Adrenal gland (tissue), 9 donors: ENCODE measurements at regions not wholly inside any gene's neighbourhood (a gene's known extent, or its start where the extent isn't known, plus 50 kb on each side); places are given as distances from the start of the nearest gene placed in this dataset.

Experiments used
- DNase-seq, 7 donors: peaks; one replicate each; pipeline ENCODE4 v3.0.0-alpha.2; 2019 to 2020
- H3K27ac ChIP-seq, 5 donors: fragments of 200-600 bp; sonication (generic) in 4 of 5; 1 replicate in 3 of 5; 2 replicates in 2 of 5; pipeline versions ENCODE4 v1.5.1 to v1.8.0; 2016 to 2020; ENCODE audit warnings: mild to moderate bottlenecking in 1 of 5
- H3K27me3 ChIP-seq: fragments of 200-600 bp; 2 replicates; pipeline ENCODE4 v1.8.0; 2021
- H3K36me3 ChIP-seq, 2 donors: fragments of 200-600 bp; replicated peaks in 1 of 2; 1 replicate in 1 of 2; 2 replicates in 1 of 2; pipeline versions ENCODE4 v1.5.1 to v1.8.0; 2018 to 2022
- H3K4me1 ChIP-seq, 2 donors: fragments of 200-600 bp; replicated peaks in 1 of 2; 1 replicate in 1 of 2; 2 replicates in 1 of 2; pipeline versions ENCODE4 v1.5.1 to v1.8.0; 2018 to 2021
- H3K4me3 ChIP-seq, 4 donors: fragments of 200-600 bp; sonication (generic) in 3 of 4; one replicate each; pipeline ENCODE4 v1.5.1; 2016 to 2018
- H3K9me3 ChIP-seq, 3 donors: fragments of 200-600 bp; sonication (generic) in 1 of 3; replicated peaks in 1 of 3; 1 replicate in 2 of 3; 2 replicates in 1 of 3; pipeline versions ENCODE4 v1.5.1 to v1.8.0; 2016 to 2021
- CTCF ChIP-seq, 6 experiments: fragments of 450-650 bp in 4 of 6; fragments of 200-600 bp in 2 of 6; sonication (generic) in 1 of 6; IDR thresholded peaks; 1 replicate in 5 of 6; 2 replicates in 1 of 6; pipeline versions ENCODE4 v1.5.1 to v1.8.0; 2016 to 2021; ENCODE audit warnings: antibody characterized with exemption in 6 of 6, mild to moderate bottlenecking in 2 of 6, moderate library complexity in 1 of 6
- POLR2A ChIP-seq, 2 donors: fragments of 450-650 bp; IDR thresholded peaks; one replicate each; pipeline ENCODE4 v1.6.1; 2017; ENCODE audit warnings: antibody characterized with exemption in 2 of 2, mild to moderate bottlenecking in 2 of 2, moderate library complexity in 1 of 2
- WGBS, 4 donors: extraction: QIAGEN DNeasy Blood & Tissue Kit in 2 of 4; methylation state at CpG; one replicate each; pipeline versions ENCODE4 v1.1.5 to v1.1.7; 2013 to 2017; 5-methylcytosine and 5-hydroxymethylcytosine counted together
- intact Hi-C, 2 donors: fragments of 100-400 bp; cut with DNase I; formaldehyde crosslinking; loops; one replicate each; pipeline versions ENCODE4 v1.14.1 to v1.15.0; 2022 to 2023
- donor health status: healthy with polysubstance abuse.
- donor health status: Bipolar disorder and iron deficiency.
- donor health status: DM: yes; HTN: yes; CAD: no.
- donor health status: DM: no; HTN: no; CAD: no.
- donor health status: DM: no; HTN: no; CAD: no.

- intact Hi-C loops: no loop called here
- no peaks in the 10 kb centered on the region for H3K36me3 ChIP-seq
- H3K4me3 ChIP-seq: no peak overlapping the region
- no peaks in the 10 kb centered on the region for H3K4me1 ChIP-seq
- H3K27me3 ChIP-seq: peaks cover 3% of the 10 kb centered on the region
- no peaks in the 10 kb centered on the region for H3K9me3 ChIP-seq
- DNase-seq: no peak
- no peak overlapping the region for H3K27ac ChIP-seq
- TF ChIP-seq CTCF (IDR thresholded peaks at IDR 0.05): no peak
Measured at GRCh38 chr17:71922439-71922838, 198.4 kb upstream of the SOX9 start.

- no peak overlapping the region for H3K4me3 ChIP-seq
- H3K27me3 ChIP-seq: peaks cover 3% of the 10 kb centered on the region
- H3K4me1 ChIP-seq: no peaks in the 10 kb centered on the region
- H3K9me3 ChIP-seq: no peaks in the 10 kb centered on the region
- 64 to 78% (median 72%) methylated on average over 5 of the region's 5 CpGs for whole genome bisulfite sequencing, 4 donors
- DNase-seq: no peak
- H3K27ac ChIP-seq: no peak overlapping the region
- TF ChIP-seq CTCF (IDR thresholded peaks at IDR 0.05): no peak
- TF ChIP-seq POLR2A (IDR thresholded peaks at IDR 0.05): no peak
- no peaks in the 10 kb centered on the region for H3K36me3 ChIP-seq
- intact Hi-C loops: no loop called here
Measured at GRCh38 chr17:71926746-71927398, 193.9 kb upstream of the SOX9 start.

DNA sequence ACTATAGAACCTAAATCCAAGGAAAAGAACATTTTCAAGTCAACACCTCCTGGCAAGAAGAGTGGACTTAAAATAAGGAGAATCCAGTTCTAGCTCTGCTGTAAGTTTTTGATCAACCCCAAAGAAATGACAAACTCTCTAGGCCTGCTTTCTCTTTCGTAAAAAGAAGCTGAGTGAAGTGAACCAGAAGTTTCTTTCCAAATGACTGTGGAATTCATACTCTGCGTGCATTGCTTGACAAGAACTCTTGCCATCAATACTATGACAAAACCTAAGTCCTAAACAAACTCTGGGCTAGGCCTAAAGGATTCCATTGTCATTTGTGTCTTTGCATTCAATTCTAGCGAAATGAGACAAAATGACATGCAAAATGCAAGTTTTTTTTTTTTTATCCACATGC is 187.5 kb upstream of the SOX9 start:
- no peak for TF ChIP-seq POLR2A (IDR thresholded peaks at IDR 0.05)
- TF ChIP-seq CTCF (IDR thresholded peaks at IDR 0.05): no peak
- Histone ChIP-seq H3K4me1 (no peaks in the 10 kb centered on the region), H3K9me3 (no peaks in the 10 kb centered on the region), H3K27me3 (no peaks in the 10 kb centered on the region), H3K4me3 (no peak overlapping the region), H3K27ac (no peak overlapping the region), H3K36me3 (no peaks in the 10 kb centered on the region)
- intact Hi-C loops: no loop called here
- DNase-seq: no peak
- WGBS, 4 donors: 71 to 84% (median 82%) methylated on average over 3 of the region's 3 CpGs

GRCh38 chr17:71934520-71934919 is 186.3 kb upstream of the SOX9 start:
- no peak overlapping the region for H3K27ac ChIP-seq
- no peaks in the 10 kb centered on the region for H3K9me3 ChIP-seq
- no peaks in the 10 kb centered on the region for H3K36me3 ChIP-seq
- no peak for TF ChIP-seq CTCF (IDR thresholded peaks at IDR 0.05)
- no peak for TF ChIP-seq POLR2A (IDR thresholded peaks at IDR 0.05)
- intact Hi-C loops: no loop called here
- no peak overlapping the region for H3K4me3 ChIP-seq
- H3K4me1 ChIP-seq: no peaks in the 10 kb centered on the region
- no peaks in the 10 kb centered on the region for H3K27me3 ChIP-seq
- WGBS, 4 donors: 80 to 90% (median 85%) methylated on average over 2 of the region's 2 CpGs
- DNase-seq: no peak
